HEK293 (cell line): ENCODE measurements at regions not wholly inside any gene's neighbourhood (a gene's known extent, or its start where the extent isn't known, plus 50 kb on each side); places are given as distances from the start of the nearest gene placed in this dataset.

ENCODE experiments used
- CTCF ChIP-seq: fragments of 450-650 bp; formaldehyde crosslinking; IDR thresholded peaks from 2 replicates; pipeline ENCODE4 v1.5.1; 2016; ENCODE audit warnings: missing biosample characterization, missing genetic modification characterization
- KLF1 ChIP-seq: fragments of 450-650 bp; formaldehyde crosslinking; IDR thresholded peaks from 2 replicates; pipeline ENCODE4 v1.5.1; 2016; ENCODE audit warnings: missing biosample characterization, missing genetic modification characterization
- OVOL3 ChIP-seq: fragments of 450-650 bp; formaldehyde crosslinking; IDR thresholded peaks from 2 replicates; pipeline ENCODE4 v1.5.1; 2016; ENCODE audit warnings: missing biosample characterization, missing genetic modification characterization
- ZFP41 ChIP-seq: fragments of 450-650 bp; formaldehyde crosslinking; IDR thresholded peaks from 2 replicates; pipeline ENCODE4 v1.5.1; 2016; ENCODE audit warnings: missing biosample characterization, missing genetic modification characterization, borderline replicate concordance
- ZNF239 ChIP-seq: fragments of 450-650 bp; formaldehyde crosslinking; IDR thresholded peaks from 2 replicates; pipeline ENCODE4 v1.5.1; 2016; ENCODE audit warnings: missing biosample characterization, missing genetic modification characterization
- ZNF416 ChIP-seq: fragments of 450-650 bp; formaldehyde crosslinking; IDR thresholded peaks from 2 replicates; pipeline ENCODE4 v1.5.1; 2016; ENCODE audit warnings: missing biosample characterization, missing genetic modification characterization
- ZNF488 ChIP-seq: fragments of 450-650 bp; formaldehyde crosslinking; IDR thresholded peaks from 2 replicates; pipeline ENCODE4 v1.5.1; 2016; ENCODE audit warnings: missing biosample characterization, missing genetic modification characterization
- ZNF707 ChIP-seq: fragments of 450-650 bp; formaldehyde crosslinking; IDR thresholded peaks from 2 replicates; pipeline ENCODE4 v1.5.1; 2016; ENCODE audit warnings: missing biosample characterization, missing genetic modification characterization

GRCh38 chr10:20429742-20430141 lies 467.4 kb downstream of the NEBL start:
- TF ChIP-seq CTCF (tag by site-specific recombination) (no peak), ZNF416 (tag by site-specific recombination) (no peak), ZNF239 (no peak), ZNF488 (tag by site-specific recombination) (no peak), ZFP41 (tag by site-specific recombination) (no peak), OVOL3 (no peak), KLF1 (tag by site-specific recombination) (no peak), ZNF707 (tag by site-specific recombination) (no peak)
